ENCODE measurements at regions not wholly inside any gene's neighbourhood (a gene's known extent, or its start where the extent isn't known, plus 50 kb on each side); places are given as distances from the start of the nearest gene placed in this dataset.

DNA sequence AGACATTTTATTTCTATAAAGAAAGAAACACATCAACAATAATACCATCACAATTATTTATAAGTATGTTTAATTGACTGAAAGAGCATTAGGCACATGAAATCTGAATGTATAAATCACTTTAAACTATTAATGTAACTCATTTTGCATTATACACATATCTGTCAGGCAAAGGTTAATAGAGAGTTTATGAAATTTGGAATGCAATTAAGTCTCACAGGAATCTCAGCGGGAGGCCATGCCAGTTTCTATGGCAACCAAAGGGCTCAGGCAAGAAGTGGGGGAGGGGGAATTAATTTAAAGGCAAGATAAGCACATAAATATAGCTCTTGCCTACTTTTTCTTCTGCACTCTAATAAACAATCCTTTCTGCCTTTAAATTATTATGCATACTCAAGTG, 152.6 kb downstream of the SLC16A9 start:
- 40% methylated on average over 1 of the region's 1 CpG; no CpG with 5 or more reads in 1 of the 2 experiments for WGBS, 2 experiments (ENCODE audit: insufficient coverage in 2 of 2)
- no peaks in the 10 kb centered on the region for H3K9me3 ChIP-seq (ENCODE audit: control insufficient read depth, low read length)
- H3K27ac ChIP-seq (ENCODE audit: low read depth, low read length, severe bottlenecking) = no peak overlapping the region
- H3K36me3 ChIP-seq (ENCODE audit: control insufficient read depth, insufficient read depth, low read length) = no peaks in the 10 kb centered on the region
- H3K4me3 ChIP-seq (ENCODE audit: extremely low read depth, insufficient read depth, low read length, poor library complexity, severe bottlenecking) = no peak overlapping the region
- H3K4me1 ChIP-seq (ENCODE audit: control insufficient read depth, insufficient read depth, low read length, poor library complexity, severe bottlenecking) = peaks cover 20% of the 10 kb centered on the region

DNA sequence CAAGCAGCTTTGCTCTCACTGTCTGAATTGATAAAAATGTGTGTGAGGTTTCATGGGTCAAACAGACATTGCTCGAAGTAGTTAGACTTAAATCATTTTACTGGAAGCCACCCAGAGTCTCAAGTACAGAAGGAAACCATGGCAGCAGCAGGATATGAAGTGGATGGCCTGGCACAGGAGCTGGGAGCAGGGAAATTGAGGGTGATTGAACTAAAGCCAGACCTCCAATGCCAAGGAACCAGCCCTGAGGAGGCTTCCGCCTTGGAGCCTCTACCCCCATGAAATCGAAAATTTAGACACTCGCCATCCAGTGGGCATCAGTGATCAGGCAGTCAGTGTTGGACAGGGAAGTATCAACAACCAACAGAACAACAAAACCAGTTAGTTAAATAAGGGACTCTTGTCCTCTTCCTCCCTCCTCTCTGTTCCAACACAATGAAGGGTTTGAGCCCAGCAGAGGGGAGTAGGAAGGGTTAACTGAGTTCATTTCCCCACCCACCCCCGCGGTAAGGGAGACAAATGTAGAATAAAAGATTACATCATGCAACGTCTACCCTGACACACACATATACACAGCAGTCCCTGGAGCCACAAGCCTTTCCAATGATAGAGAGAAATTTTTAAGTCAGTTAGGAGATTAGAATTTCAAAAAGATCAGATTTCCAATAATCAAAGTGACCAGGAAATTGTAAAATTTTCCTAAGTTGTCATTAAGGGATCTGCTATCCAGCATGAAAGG, 156.3 kb downstream of the SLC16A9 start:
- no peaks in the 10 kb centered on the region for H3K36me3 ChIP-seq (ENCODE audit: control insufficient read depth, insufficient read depth, low read length)
- peaks cover 12% of the 10 kb centered on the region for H3K4me1 ChIP-seq (ENCODE audit: control insufficient read depth, insufficient read depth, low read length, poor library complexity, severe bottlenecking)
- no peak overlapping the region for H3K4me3 ChIP-seq (ENCODE audit: extremely low read depth, insufficient read depth, low read length, poor library complexity, severe bottlenecking)
- no peak overlapping the region for H3K27ac ChIP-seq (ENCODE audit: low read depth, low read length, severe bottlenecking)
- WGBS, 2 experiments (ENCODE audit: insufficient coverage in 2 of 2) = 87 to 100% methylated on average over 2 to 3 of the region's 7 CpGs
- H3K9me3 ChIP-seq (ENCODE audit: control insufficient read depth, low read length) = no peaks in the 10 kb centered on the region

DNA sequence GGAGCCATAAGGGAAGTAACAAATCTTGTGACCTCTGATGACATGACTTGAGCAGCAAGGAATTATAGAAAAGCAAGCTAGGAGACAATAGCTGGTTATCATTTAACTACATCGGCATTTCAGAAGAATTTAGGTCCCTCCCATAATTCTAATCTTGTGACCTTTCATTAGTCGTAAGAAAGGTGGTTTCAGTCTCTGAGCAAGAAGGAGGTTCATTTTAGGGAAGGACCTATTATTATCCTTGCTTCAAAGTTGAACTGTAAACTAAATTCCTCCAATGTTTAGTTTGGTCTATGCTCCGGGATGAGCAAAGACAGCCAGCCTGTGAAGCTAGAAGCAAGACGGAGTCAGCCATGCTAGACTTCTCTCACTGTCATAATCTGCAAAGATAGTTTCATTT, 159.6 kb downstream of the SLC16A9 start:
- Histone ChIP-seq H3K4me3 (ENCODE audit: extremely low read depth, insufficient read depth, low read length, poor library complexity, severe bottlenecking) (no peak overlapping the region), H3K9me3 (ENCODE audit: control insufficient read depth, low read length) (no peaks in the 10 kb centered on the region), H3K4me1 (ENCODE audit: control insufficient read depth, insufficient read depth, low read length, poor library complexity, severe bottlenecking) (no peaks in the 10 kb centered on the region), H3K36me3 (ENCODE audit: control insufficient read depth, insufficient read depth, low read length) (no peaks in the 10 kb centered on the region), H3K27ac (ENCODE audit: low read depth, low read length, severe bottlenecking) (no peak overlapping the region)
- 85% methylated on average over 3 of the region's 4 CpGs; no CpG with 5 or more reads in 1 of the 2 experiments for WGBS, 2 experiments (ENCODE audit: insufficient coverage in 2 of 2)

DNA sequence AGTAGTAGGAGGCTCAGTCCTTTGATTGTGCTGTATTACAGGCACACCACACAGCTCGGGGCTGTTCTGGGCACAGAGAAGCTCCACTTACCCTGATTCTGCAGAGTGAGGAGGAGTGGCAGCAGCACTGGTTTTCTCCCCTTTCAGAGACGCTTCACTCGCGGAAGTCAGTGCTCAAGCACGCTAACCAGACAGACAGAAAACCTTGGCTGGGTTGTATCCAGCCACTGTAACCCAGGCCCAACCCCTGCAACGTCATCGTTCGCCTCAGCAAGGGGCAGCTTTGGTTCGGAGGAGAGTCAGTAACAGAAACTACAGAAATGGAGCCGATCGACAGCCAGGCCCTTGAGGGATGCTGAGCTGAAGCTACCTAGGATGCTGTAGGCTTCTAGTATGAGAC, 171.0 kb downstream of the SLC16A9 start:
- Histone ChIP-seq H3K36me3 (ENCODE audit: control insufficient read depth, insufficient read depth, low read length) (no peaks in the 10 kb centered on the region), H3K4me3 (ENCODE audit: extremely low read depth, insufficient read depth, low read length, poor library complexity, severe bottlenecking) (no peak overlapping the region), H3K27ac (ENCODE audit: low read depth, low read length, severe bottlenecking) (no peak overlapping the region), H3K4me1 (ENCODE audit: control insufficient read depth, insufficient read depth, low read length, poor library complexity, severe bottlenecking) (peaks cover 11% of the 10 kb centered on the region), H3K9me3 (ENCODE audit: control insufficient read depth, low read length) (no peaks in the 10 kb centered on the region)
- WGBS, 2 experiments (ENCODE audit: insufficient coverage in 2 of 2) = 91 to 95% methylated on average over 11 of the region's 11 CpGs

DNA sequence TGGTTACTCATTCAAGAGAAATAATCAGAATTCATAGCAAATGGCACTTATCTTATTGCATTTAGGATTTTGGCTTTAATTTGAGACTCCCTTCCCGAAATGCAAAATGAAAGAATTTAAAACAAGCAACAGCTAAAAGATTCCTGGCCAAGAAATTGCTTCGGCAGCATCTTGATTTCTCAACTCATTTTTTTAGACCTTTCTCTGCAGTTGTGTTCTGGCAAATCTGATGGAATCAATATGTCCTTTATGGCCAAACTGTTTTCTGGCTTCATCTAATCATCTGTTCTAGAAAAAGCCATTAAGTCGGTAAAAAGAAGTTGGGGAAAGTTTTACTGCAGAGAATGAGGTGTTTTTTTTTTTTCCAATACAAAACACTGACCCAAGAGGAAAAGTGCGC, 172.1 kb downstream of the SLC16A9 start:
- Histone ChIP-seq H3K4me1 (ENCODE audit: control insufficient read depth, insufficient read depth, low read length, poor library complexity, severe bottlenecking) (peaks cover 11% of the 10 kb centered on the region), H3K4me3 (ENCODE audit: extremely low read depth, insufficient read depth, low read length, poor library complexity, severe bottlenecking) (no peak overlapping the region), H3K27ac (ENCODE audit: low read depth, low read length, severe bottlenecking) (no peak overlapping the region), H3K36me3 (ENCODE audit: control insufficient read depth, insufficient read depth, low read length) (no peaks in the 10 kb centered on the region), H3K9me3 (ENCODE audit: control insufficient read depth, low read length) (no peaks in the 10 kb centered on the region)
- 94 to 100% methylated on average over 1 to 2 of the region's 4 CpGs for WGBS, 2 experiments (ENCODE audit: insufficient coverage in 2 of 2)

DNA sequence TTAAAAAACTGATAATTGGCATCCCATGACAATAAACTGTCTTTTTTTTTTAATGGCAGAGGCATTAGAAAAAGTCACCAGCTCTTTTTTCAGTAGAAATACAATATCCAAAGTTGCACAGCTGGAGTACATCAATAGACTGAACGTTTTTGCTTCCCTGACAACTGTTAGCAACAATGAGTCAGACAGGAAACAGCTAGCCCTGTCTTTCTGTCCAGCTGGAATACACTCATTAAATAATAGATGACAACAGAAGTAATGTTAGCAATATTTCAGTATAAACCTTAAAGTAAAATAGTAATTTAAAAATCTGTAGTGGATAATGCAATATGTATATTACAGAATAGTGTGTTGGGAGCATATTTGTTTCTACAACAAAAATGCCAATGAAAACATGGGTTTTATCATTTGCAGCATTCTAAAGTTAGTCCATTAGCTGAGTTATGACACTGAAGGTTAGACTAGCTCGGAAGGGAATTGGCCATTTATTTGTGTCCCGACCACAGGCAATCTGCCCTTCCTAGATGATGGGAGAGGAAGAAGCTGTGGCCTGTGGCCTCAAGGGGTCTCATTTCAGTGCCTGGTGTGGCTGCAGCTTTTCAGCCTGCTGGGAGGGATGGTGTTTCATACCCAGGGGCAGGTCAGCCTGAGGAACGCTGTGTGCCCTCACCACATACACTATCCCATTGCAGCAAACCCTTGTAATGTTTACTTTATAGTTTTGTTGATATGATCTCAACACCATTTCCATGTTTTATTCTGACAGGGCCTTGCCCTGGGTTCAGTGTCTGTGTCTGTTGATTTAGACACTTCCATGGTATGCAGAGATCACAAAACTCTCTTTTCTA, 173.3 kb downstream of the SLC16A9 start:
- no peak overlapping the region for H3K4me3 ChIP-seq (ENCODE audit: extremely low read depth, insufficient read depth, low read length, poor library complexity, severe bottlenecking)
- 76 to 81% methylated on average over 2 to 3 of the region's 4 CpGs for WGBS, 2 experiments (ENCODE audit: insufficient coverage in 2 of 2)
- H3K27ac ChIP-seq (ENCODE audit: low read depth, low read length, severe bottlenecking) = peak overlapping the region; percentile 89

DNA sequence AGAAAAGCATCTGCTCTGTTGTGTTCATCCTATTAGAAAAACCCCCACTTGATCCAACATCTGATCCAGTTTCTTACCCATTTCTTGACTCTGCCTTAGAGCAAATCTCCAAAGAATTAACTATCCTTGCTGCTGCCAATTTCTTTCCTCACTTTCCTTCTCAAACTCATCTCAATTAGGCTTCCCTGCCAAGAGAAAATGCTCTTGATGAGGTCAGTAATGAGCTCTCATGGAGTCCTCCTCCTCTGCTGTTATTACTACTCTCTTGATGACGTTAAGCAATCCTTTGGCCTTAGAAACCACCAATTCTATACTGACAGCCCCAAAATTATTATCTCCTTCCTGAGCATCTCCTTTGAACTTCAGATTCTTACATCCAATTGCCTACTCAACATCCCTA, 162.0 kb upstream of the FAM13C start:
- Histone ChIP-seq H3K36me3 (ENCODE audit: control insufficient read depth, insufficient read depth, low read length) (no peaks in the 10 kb centered on the region), H3K9me3 (ENCODE audit: control insufficient read depth, low read length) (no peaks in the 10 kb centered on the region), H3K4me1 (ENCODE audit: control insufficient read depth, insufficient read depth, low read length, poor library complexity, severe bottlenecking) (no peaks in the 10 kb centered on the region), H3K27ac (ENCODE audit: low read depth, low read length, severe bottlenecking) (no peak overlapping the region), H3K4me3 (ENCODE audit: extremely low read depth, insufficient read depth, low read length, poor library complexity, severe bottlenecking) (no peak overlapping the region)
- WGBS, 2 experiments (ENCODE audit: insufficient coverage in 2 of 2) = 36 to 44% methylated on average over 1 of the region's 1 CpG

More for the DNA sequence above, 173.3 kb downstream of the SLC16A9 start:
- Histone ChIP-seq H3K36me3 (ENCODE audit: control insufficient read depth, insufficient read depth, low read length) (no peaks in the 10 kb centered on the region), H3K9me3 (ENCODE audit: control insufficient read depth, low read length) (no peaks in the 10 kb centered on the region), H3K4me1 (ENCODE audit: control insufficient read depth, insufficient read depth, low read length, poor library complexity, severe bottlenecking) (peaks cover 11% of the 10 kb centered on the region)

DNA sequence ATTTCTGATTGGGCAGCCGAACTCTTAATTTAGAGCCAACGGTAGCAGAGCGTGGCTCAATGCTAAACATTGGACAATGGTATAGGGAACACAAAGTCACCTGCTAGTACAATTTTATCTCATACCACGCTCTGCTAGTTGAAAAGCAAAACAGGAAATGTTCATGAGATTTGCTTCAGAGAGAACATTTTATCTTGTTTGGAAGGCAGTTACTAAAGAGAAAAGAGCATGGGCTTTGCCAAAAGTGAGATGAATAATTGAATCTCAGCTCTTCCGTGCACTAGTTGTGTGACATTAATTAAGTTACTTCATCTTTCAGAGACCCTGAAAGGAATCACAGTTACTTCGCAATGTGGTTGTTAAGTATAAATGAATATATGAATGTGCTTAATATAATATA, 161.5 kb upstream of the FAM13C start:
- H3K9me3 ChIP-seq (ENCODE audit: control insufficient read depth, low read length) = no peaks in the 10 kb centered on the region

DNA sequence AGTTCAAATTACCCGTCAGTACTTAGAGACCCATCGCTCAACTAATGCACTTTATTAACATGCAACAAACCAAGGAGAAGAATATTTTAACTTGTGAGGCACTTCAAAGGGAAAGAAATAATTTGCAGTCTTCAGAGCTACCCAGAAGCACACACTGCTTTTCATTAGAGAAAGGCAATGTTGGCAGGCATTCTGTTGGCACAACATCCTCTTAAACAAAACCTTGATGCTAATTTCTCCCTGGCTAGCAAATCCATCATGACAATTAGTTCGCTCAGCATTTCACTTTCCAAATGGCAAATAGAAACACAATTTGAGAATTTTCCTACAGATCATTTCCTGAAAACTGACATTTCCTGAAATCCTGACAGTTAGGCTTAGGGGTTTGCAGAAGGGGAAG, 155.6 kb upstream of the FAM13C start:
- H3K9me3 ChIP-seq (ENCODE audit: control insufficient read depth, low read length) = no peaks in the 10 kb centered on the region
- no peak overlapping the region for H3K4me3 ChIP-seq (ENCODE audit: extremely low read depth, insufficient read depth, low read length, poor library complexity, severe bottlenecking)
- H3K27ac ChIP-seq (ENCODE audit: low read depth, low read length, severe bottlenecking) = no peak overlapping the region
- no peaks in the 10 kb centered on the region for H3K4me1 ChIP-seq (ENCODE audit: control insufficient read depth, insufficient read depth, low read length, poor library complexity, severe bottlenecking)
- 83 to 88% methylated on average over 1 of the region's 3 CpGs for WGBS, 2 experiments (ENCODE audit: insufficient coverage in 2 of 2)
- no peaks in the 10 kb centered on the region for H3K36me3 ChIP-seq (ENCODE audit: control insufficient read depth, insufficient read depth, low read length)

More for the DNA sequence above, 161.5 kb upstream of the FAM13C start:
- Histone ChIP-seq H3K36me3 (ENCODE audit: control insufficient read depth, insufficient read depth, low read length) (no peaks in the 10 kb centered on the region), H3K4me1 (ENCODE audit: control insufficient read depth, insufficient read depth, low read length, poor library complexity, severe bottlenecking) (no peaks in the 10 kb centered on the region), H3K4me3 (ENCODE audit: extremely low read depth, insufficient read depth, low read length, poor library complexity, severe bottlenecking) (no peak overlapping the region), H3K27ac (ENCODE audit: low read depth, low read length, severe bottlenecking) (no peak overlapping the region)
- 40% methylated on average over 1 of the region's 6 CpGs; no CpG with 5 or more reads in 1 of the 2 experiments for WGBS, 2 experiments (ENCODE audit: insufficient coverage in 2 of 2)

DNA sequence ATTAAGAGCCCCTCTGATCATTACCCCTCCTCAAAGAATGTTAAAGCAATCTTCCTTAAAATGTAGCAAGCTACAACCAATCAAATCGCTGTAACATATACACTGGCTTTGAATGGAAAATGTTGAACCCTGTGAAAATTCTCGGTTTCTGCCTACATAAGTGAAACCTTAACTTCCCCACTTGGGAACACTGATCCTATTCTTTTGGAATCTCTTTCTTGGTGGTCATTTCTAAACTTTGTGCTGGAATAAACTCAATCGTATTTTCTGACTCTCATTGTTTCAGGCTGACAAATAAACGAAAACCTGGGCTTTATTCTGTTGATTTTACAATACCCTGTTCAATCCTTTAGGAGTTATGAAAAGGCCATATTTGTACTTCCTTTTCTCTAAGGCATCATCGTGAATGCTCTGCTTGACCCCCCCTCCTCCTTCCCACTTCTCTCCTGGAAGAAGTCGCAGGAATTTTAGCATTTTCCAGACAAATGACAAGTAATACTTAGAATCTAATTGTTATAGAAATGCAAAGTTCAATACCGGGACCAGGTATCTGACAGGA, 155.1 kb upstream of the FAM13C start:
- H3K4me1 ChIP-seq (ENCODE audit: control insufficient read depth, insufficient read depth, low read length, poor library complexity, severe bottlenecking) = no peaks in the 10 kb centered on the region
- no peak overlapping the region for H3K4me3 ChIP-seq (ENCODE audit: extremely low read depth, insufficient read depth, low read length, poor library complexity, severe bottlenecking)
- H3K9me3 ChIP-seq (ENCODE audit: control insufficient read depth, low read length) = no peaks in the 10 kb centered on the region
- 87 to 93% methylated on average over 3 of the region's 7 CpGs for WGBS, 2 experiments (ENCODE audit: insufficient coverage in 2 of 2)
- H3K36me3 ChIP-seq (ENCODE audit: control insufficient read depth, insufficient read depth, low read length) = no peaks in the 10 kb centered on the region
- no peak overlapping the region for H3K27ac ChIP-seq (ENCODE audit: low read depth, low read length, severe bottlenecking)
